ENCODE measurements at regions not wholly inside any gene's neighbourhood (a gene's known extent, or its start where the extent isn't known, plus 50 kb on each side); places are given as distances from the start of the nearest gene placed in this dataset.

GRCh38 chr6:22926790-22927354, 357.5 kb downstream of the HDGFL1 start:
- in situ Hi-C loops (cut with HindIII; ENCODE audit: low pct_unique_long_range_greater_than_20kb, low sequenced_read_pairs), result no loop called here
- DNase-seq (ENCODE audit: low read depth, low spot score), result no peak

- in situ Hi-C loops (cut with HindIII; ENCODE audit: low pct_unique_long_range_greater_than_20kb, low sequenced_read_pairs), result no loop called here
- DNase-seq (ENCODE audit: low read depth, low spot score), result no peak
Observed at GRCh38 chr6:22928775-22929174, 359.4 kb downstream of the HDGFL1 start.

- in situ Hi-C loops (cut with HindIII; ENCODE audit: low pct_unique_long_range_greater_than_20kb, low sequenced_read_pairs), result no loop called here
- DNase-seq (ENCODE audit: low read depth, low spot score), result no peak
Observed at GRCh38 chr6:22929311-22929985, 360.1 kb downstream of the HDGFL1 start.

GRCh38 chr6:22940581-22941290, 371.4 kb downstream of the HDGFL1 start:
- in situ Hi-C loops (cut with HindIII; ENCODE audit: low pct_unique_long_range_greater_than_20kb, low sequenced_read_pairs), result no loop called here
- DNase-seq (ENCODE audit: low read depth, low spot score), result no peak

GRCh38 chr6:22942403-22942802, 373.0 kb downstream of the HDGFL1 start:
- DNase-seq (ENCODE audit: low read depth, low spot score), result no peak
- in situ Hi-C loops (cut with HindIII; ENCODE audit: low pct_unique_long_range_greater_than_20kb, low sequenced_read_pairs), result no loop called here

GRCh38 chr6:22943327-22943726, 374.0 kb downstream of the HDGFL1 start:
- no peak for DNase-seq (ENCODE audit: low read depth, low spot score)
- in situ Hi-C loops (cut with HindIII; ENCODE audit: low pct_unique_long_range_greater_than_20kb, low sequenced_read_pairs), result no loop called here

GRCh38 chr6:22949967-22950366, 380.6 kb downstream of the HDGFL1 start:
- in situ Hi-C loops (cut with HindIII; ENCODE audit: low pct_unique_long_range_greater_than_20kb, low sequenced_read_pairs), result no loop called here
- no peak for DNase-seq (ENCODE audit: low read depth, low spot score)

- peak; percentile 31 for DNase-seq (ENCODE audit: low read depth, low spot score)
- in situ Hi-C loops (cut with HindIII; ENCODE audit: low pct_unique_long_range_greater_than_20kb, low sequenced_read_pairs), result no loop called here
Observed at GRCh38 chr6:22952097-22952496, 382.7 kb downstream of the HDGFL1 start.

- DNase-seq (ENCODE audit: low read depth, low spot score), result no peak
- in situ Hi-C loops (cut with HindIII; ENCODE audit: low pct_unique_long_range_greater_than_20kb, low sequenced_read_pairs), result no loop called here
Observed at GRCh38 chr6:22954749-22955385, 385.5 kb downstream of the HDGFL1 start.

GRCh38 chr6:22956029-22956681, 386.8 kb downstream of the HDGFL1 start:
- DNase-seq (ENCODE audit: low read depth, low spot score), result no peak
- in situ Hi-C loops (cut with HindIII; ENCODE audit: low pct_unique_long_range_greater_than_20kb, low sequenced_read_pairs), result no loop called here

GRCh38 chr6:22958677-22959076, 389.3 kb downstream of the HDGFL1 start:
- DNase-seq (ENCODE audit: low read depth, low spot score), result no peak
- in situ Hi-C loops (cut with HindIII; ENCODE audit: low pct_unique_long_range_greater_than_20kb, low sequenced_read_pairs), result no loop called here

GRCh38 chr6:22959571-22959970, 390.2 kb downstream of the HDGFL1 start:
- in situ Hi-C loops (cut with HindIII; ENCODE audit: low pct_unique_long_range_greater_than_20kb, low sequenced_read_pairs), result no loop called here
- no peak for DNase-seq (ENCODE audit: low read depth, low spot score)

- DNase-seq (ENCODE audit: low read depth, low spot score), result no peak
Observed at GRCh38 chr6:22964334-22964733, 395.0 kb downstream of the HDGFL1 start.

GRCh38 chr6:22965889-22966288, 396.5 kb downstream of the HDGFL1 start:
- DNase-seq (ENCODE audit: low read depth, low spot score), result no peak
- in situ Hi-C loops (cut with HindIII; ENCODE audit: low pct_unique_long_range_greater_than_20kb, low sequenced_read_pairs), result no loop called here

More at GRCh38 chr6:22964334-22964733, 395.0 kb downstream of the HDGFL1 start:
- in situ Hi-C loops (cut with HindIII; ENCODE audit: low pct_unique_long_range_greater_than_20kb, low sequenced_read_pairs), result no loop called here

GRCh38 chr6:22966691-22967422, 397.5 kb downstream of the HDGFL1 start:
- no peak for DNase-seq (ENCODE audit: low read depth, low spot score)
- in situ Hi-C loops (cut with HindIII; ENCODE audit: low pct_unique_long_range_greater_than_20kb, low sequenced_read_pairs), result no loop called here

GRCh38 chr6:22970004-22970403, 400.6 kb downstream of the HDGFL1 start:
- in situ Hi-C loops (cut with HindIII; ENCODE audit: low pct_unique_long_range_greater_than_20kb, low sequenced_read_pairs), result no loop called here
- DNase-seq (ENCODE audit: low read depth, low spot score), result no peak

- in situ Hi-C loops (cut with HindIII; ENCODE audit: low pct_unique_long_range_greater_than_20kb, low sequenced_read_pairs), result no loop called here
- peak; percentile 60 for DNase-seq (ENCODE audit: low read depth, low spot score)
Observed at GRCh38 chr6:22972771-22973170, 403.4 kb downstream of the HDGFL1 start.

Measured in SK-MEL-5 (cell line).